Heart right ventricle (tissue), 16 donors: ENCODE measurements at regions not wholly inside any gene's neighbourhood (a gene's known extent, or its start where the extent isn't known, plus 50 kb on each side); places are given as distances from the start of the nearest gene placed in this dataset.
"Not testable (repeated sequence)": the region's sequence is repeated elsewhere in the genome, so short reads cannot be mapped to it uniquely, and the experiment has no call there.

ENCODE experiments used
- ATAC-seq, 8 donors: fragments of 200-7000 bp; cut with Tn5 transposase; one replicate each; pipeline ENCODE4 v1.9.1; 2020; ENCODE audit warnings: mild to moderate bottlenecking in 8 of 8, moderate library complexity in 8 of 8, moderate number of reproducible peaks in 1 of 8
- DNase-seq, 2 donors: peaks; one replicate each; pipeline ENCODE4 v3.0.0-alpha.2; 2020
- H3K27ac ChIP-seq, 10 donors: fragments of 200-600 bp; sonication (generic) in 2 of 10; one replicate each; pipeline versions ENCODE4 v1.5.0 to v1.8.0; 2020 to 2022; ENCODE audit warnings: mild to moderate bottlenecking in 3 of 10
- H3K27me3 ChIP-seq, 7 donors: fragments of 200-600 bp; one replicate each; pipeline ENCODE4 v1.8.0; 2021 to 2022; ENCODE audit warnings: mild to moderate bottlenecking in 2 of 7
- H3K36me3 ChIP-seq, 9 donors: fragments of 200-600 bp; sonication (generic) in 1 of 9; one replicate each; pipeline versions ENCODE4 v1.5.0 to v1.8.0; 2020 to 2022; ENCODE audit warnings: mild to moderate bottlenecking in 2 of 9
- H3K4me1 ChIP-seq, 9 donors: fragments of 200-600 bp; sonication (generic) in 1 of 9; one replicate each; pipeline versions ENCODE4 v1.5.0 to v1.8.0; 2020 to 2022; ENCODE audit warnings: mild to moderate bottlenecking in 4 of 9
- H3K4me3 ChIP-seq, 10 donors: fragments of 200-600 bp; sonication (generic) in 2 of 10; one replicate each; pipeline versions ENCODE4 v1.5.0 to v1.8.0; 2020 to 2022; ENCODE audit warnings: mild to moderate bottlenecking in 7 of 10, moderate library complexity in 2 of 10
- H3K9me3 ChIP-seq, 11 donors: fragments of 200-600 bp in 10 of 11; sonication (generic) in 2 of 11; one replicate each; pipeline versions ENCODE4 v1.5.0 to v1.8.0; 2013 to 2022; ENCODE audit warnings: mild to moderate bottlenecking in 2 of 11, control low read depth in 1 of 11, moderate library complexity in 1 of 11
- CTCF ChIP-seq, 9 donors: fragments of 200-600 bp; sonication (generic) in 2 of 9; IDR thresholded peaks; one replicate each; pipeline versions ENCODE4 v1.5.0 to v1.8.0; 2021 to 2022; ENCODE audit warnings: antibody characterized with exemption in 9 of 9, mild to moderate bottlenecking in 5 of 9, moderate library complexity in 1 of 9
- WGBS, 2 donors: extraction: QIAGEN DNeasy Blood & Tissue Kit; methylation state at CpG; one replicate each; pipeline ENCODE4 v1.1.7; 2013; ENCODE audit warnings: inconsistent platforms in 1 of 2; 5-methylcytosine and 5-hydroxymethylcytosine counted together
- intact Hi-C, 10 donors: fragments of 100-400 bp; cut with DNase I; formaldehyde crosslinking; loops; one replicate each; pipeline versions ENCODE4 v1.11.1 to v1.14.2; 2022
- donor health status: Arrhythmogenic right ventricular cardiomyopathy.
- donor health status: ischemic (EF 13 %, LVEDD 7.1; RV severe dilation, severe dysfunction).
- donor health status: healthy with polysubstance abuse.
- donor health status: DM: no; HTN: yes; CAD: no.
- donor health status: DM: no; HTN: no; CAD: no.
- donor health status: ischemic (EF 25% LVEDD 6.9; RV normal size, moderate dysfunction).
- donor health status: ischemic (EF 25% LVEDD 5.7; RV mildly dilated, moderate dysfunction).
- donor health status: healthy.
- donor health status: DM: yes; HTN: yes; CAD: no.
- donor health status: Ischemic cardiomyopathy.
- donor health status: ischemic (EF 35%, LVEDD 5.7; RV mildly dilated, moderate dysfunction).
- donor health status: nonischemic (EF 11% LVEDD 7.7; RV severe dilation, severe dysfunction).
- donor health status: DM: yes; HTN: yes; CAD: no.
- donor health status: PGD.
- donor health status: ischemic (EF 29% LVEDD 5.4; RV normal size, mild dysfunction).
- donor health status: nonischemic (EF 23%, LVEDD 6.1; RV moderate dilation, normal function).

- TF ChIP-seq CTCF (IDR thresholded peaks at IDR 0.05): no peak
- 82 to 83% methylated on average over 6 of the region's 6 CpGs for WGBS, 2 donors
- H3K36me3 ChIP-seq: no peaks in the 10 kb centered on the region
- no peak for ATAC-seq
- no peaks in the 10 kb centered on the region for H3K9me3 ChIP-seq
- peaks cover 0 to 43% (median 0%) of the 10 kb centered on the region in 9 donors for H3K4me1 ChIP-seq
- no peaks in the 10 kb centered on the region for H3K27me3 ChIP-seq
- intact Hi-C loops: no loop called here
- H3K27ac ChIP-seq: no peak overlapping the region
- no peak for DNase-seq
- no peak overlapping the region for H3K4me3 ChIP-seq
Observed at GRCh38 chr1:224544346-224545110, 71.6 kb upstream of the CNIH3 start.

- intact Hi-C loops: no loop called here
- ATAC-seq: no peak
- no peaks in the 10 kb centered on the region for H3K27me3 ChIP-seq
Observed at GRCh38 chr1:224545571-224545970, 70.5 kb upstream of the CNIH3 start.

GRCh38 chr1:224548676-224549075 is 67.4 kb upstream of the CNIH3 start:
- 94% methylated on average over 4 of the region's 4 CpGs for WGBS, 2 donors
- intact Hi-C loops: no loop called here
- no peak for ATAC-seq

More at GRCh38 chr1:224545571-224545970, 70.5 kb upstream of the CNIH3 start:
- no peak overlapping the region for H3K27ac ChIP-seq
- no peak for TF ChIP-seq CTCF (IDR thresholded peaks at IDR 0.05)
- no peak for DNase-seq
- H3K4me1 ChIP-seq: peaks cover 0 to 35% (median 0%) of the 10 kb centered on the region in 9 donors
- 83 to 85% methylated on average over 4 of the region's 4 CpGs for WGBS, 2 donors
- H3K9me3 ChIP-seq: no peaks in the 10 kb centered on the region
- no peaks in the 10 kb centered on the region for H3K36me3 ChIP-seq
- H3K4me3 ChIP-seq: no peak overlapping the region

GRCh38 chr1:224551189-224551588 is 64.9 kb upstream of the CNIH3 start:
- intact Hi-C loops, H3K4me1 ChIP-seq, DNase-seq, ATAC-seq, H3K27ac ChIP-seq, H3K36me3 ChIP-seq, H3K27me3 ChIP-seq, H3K9me3 ChIP-seq, H3K4me3 ChIP-seq: not testable (repeated sequence)
- WGBS, 2 donors: 94 to 97% methylated on average over 4 of the region's 4 CpGs

More at GRCh38 chr1:224548676-224549075, 67.4 kb upstream of the CNIH3 start:
- TF ChIP-seq CTCF (IDR thresholded peaks at IDR 0.05): no peak
- Histone ChIP-seq H3K4me3 (no peak overlapping the region), H3K4me1 (peaks cover 0 to 4% (median 0%) of the 10 kb centered on the region in 9 donors), H3K27ac (no peak overlapping the region), H3K36me3 (no peaks in the 10 kb centered on the region), H3K27me3 (no peaks in the 10 kb centered on the region), H3K9me3 (no peaks in the 10 kb centered on the region)
- no peak for DNase-seq

GRCh38 chr1:224554056-224554455 is 62.1 kb upstream of the CNIH3 start:
- H3K36me3 ChIP-seq: no peaks in the 10 kb centered on the region
- H3K4me3 ChIP-seq: no peak overlapping the region
- 65% methylated on average over 4 of the region's 4 CpGs for WGBS, 2 donors
- H3K27me3 ChIP-seq: no peaks in the 10 kb centered on the region
- intact Hi-C loops: no loop called here
- no peak for ATAC-seq
- DNase-seq: no peak
- no peak for TF ChIP-seq CTCF (IDR thresholded peaks at IDR 0.05)
- H3K9me3 ChIP-seq: no peaks in the 10 kb centered on the region
- no peak overlapping the region for H3K27ac ChIP-seq
- H3K4me1 ChIP-seq: no peaks in the 10 kb centered on the region
